GM12878 (cell line): ENCODE measurements at regions not wholly inside any gene's neighbourhood (a gene's known extent, or its start where the extent isn't known, plus 50 kb on each side); places are given as distances from the start of the nearest gene placed in this dataset.

Experiments
- ATAC-seq: fragments of 200-7000 bp; cut with Tn5 transposase; 3 replicates; pipeline ENCODE4 v1.9.1; 2020; ENCODE audit warnings: mild to moderate bottlenecking, moderate library complexity
- BruUV-seq: library from RNA; stranded (reverse); fragments of 400-500 nt; replicated peaks from 2 replicates; lab custom pipeline; 2021; lab: Mats Ljungman, UMichigan
- CTCF ChIA-PET: fragments of 300-600 bp; sonication (Branson Sonifier 250); formaldehyde crosslinking; extraction: SDS; loops from one replicate; lab custom pipeline; 2021; ENCODE audit warnings: inconsistent platforms; lab: Yijun Ruan, JAX
- POLR2A ChIA-PET: fragments of 350-600 bp; formaldehyde crosslinking; extraction: SDS; loops from one replicate; lab custom pipeline; 2021; ENCODE audit warnings: inconsistent platforms; lab: Charles Lee
- RAD21 ChIA-PET: fragments of 300-600 bp; sonication (Branson Sonifier 250); formaldehyde crosslinking; loops from one replicate; lab custom pipeline; 2023; ENCODE audit warnings: antibody characterized with exemption; ENCODE audit not compliant: unreplicated experiment; lab: Charles Lee
- SMC1A ChIA-PET: fragments of 300-600 bp; sonication (Branson Sonifier 250); formaldehyde crosslinking; loops from one replicate; lab custom pipeline; 2023; ENCODE audit not compliant: unreplicated experiment, uncharacterized antibody; lab: Charles Lee
- DNase-seq: peaks from one replicate; pipeline ENCODE4 v3.0.0-alpha.2; 2011; ENCODE audit warnings: low read depth, low spot score
- FAIRE-seq: peaks from 3 replicates; lab custom pipeline; 2011; peaks lifted over from hg19 to GRCh38; lab: Jason Lieb, UNC
- H2AFZ ChIP-seq: 2 replicates; pipeline ENCODE4 v1.6.0; 2011; ENCODE audit warnings: low read depth, low read length, control low read depth; ENCODE audit not compliant: control insufficient read depth
- H3K27ac ChIP-seq: 2 replicates; pipeline ENCODE4 v1.5.1; 2011; ENCODE audit warnings: control low read depth; ENCODE audit not compliant: control insufficient read depth, insufficient read depth
- H3K27me3 ChIP-seq, 2 experiments: replicated peaks in 1 of 2; 2 replicates each; pipeline versions ENCODE4 v1.6.0 to v1.6.1; 2011; ENCODE audit warnings: low read length in 1 of 2; ENCODE audit not compliant: control insufficient read depth in 2 of 2, insufficient read depth in 2 of 2
- H3K36me3 ChIP-seq, 2 experiments: 2 replicates each; pipeline ENCODE4 v1.5.1; 2011; ENCODE audit warnings: low read length in 1 of 2; ENCODE audit not compliant: control insufficient read depth in 2 of 2, insufficient read depth in 2 of 2
- H3K4me1 ChIP-seq: 2 replicates; pipeline ENCODE4 v1.6.1; 2011; ENCODE audit warnings: mild to moderate bottlenecking, low read length, moderate library complexity, mixed read lengths; ENCODE audit not compliant: control insufficient read depth, insufficient read depth
- H3K4me2 ChIP-seq: 2 replicates; pipeline ENCODE4 v1.6.0; 2011; ENCODE audit warnings: control low read depth; ENCODE audit not compliant: control insufficient read depth, insufficient read depth
- H3K4me3 ChIP-seq: fragments of 200-600 bp; sonication (generic); 2 replicates; pipeline ENCODE4 v1.5.1; 2016
- H3K79me2 ChIP-seq: 2 replicates; pipeline ENCODE4 v1.6.0; 2011; ENCODE audit warnings: low read length; ENCODE audit not compliant: control insufficient read depth, insufficient read depth
- H3K9ac ChIP-seq: 2 replicates; pipeline ENCODE4 v1.8.0; 2011; ENCODE audit warnings: low read length, control low read depth, mixed read lengths; ENCODE audit not compliant: control insufficient read depth, insufficient read depth
- H3K9me3 ChIP-seq: replicated peaks from 3 replicates; pipeline ENCODE4 v1.5.1; 2011; ENCODE audit warnings: mild to moderate bottlenecking, low read length; ENCODE audit not compliant: control insufficient read depth, insufficient read depth
- H4K20me1 ChIP-seq: 2 replicates; pipeline ENCODE4 v1.6.0; 2011; ENCODE audit not compliant: control insufficient read depth, insufficient read depth
- ETV6 ChIP-seq, 2 experiments: fragments of 450-650 bp in 1 of 2; IDR thresholded peaks in 1 of 2; conservative IDR thresholded peaks in 1 of 2; 2 replicates each; pipeline ENCODE4 v1.6.1; 2014; ENCODE audit warnings: antibody characterized with exemption in 1 of 2, borderline replicate concordance in 1 of 2, low read depth in 1 of 2, mild to moderate bottlenecking in 1 of 2, moderate library complexity in 1 of 2
- KAT2A ChIP-seq: conservative IDR thresholded peaks from 2 replicates; pipeline ENCODE4 v1.6.1; 2011; ENCODE audit warnings: low read depth, low read length; ENCODE audit not compliant: control insufficient read depth
- SRF ChIP-seq, 2 experiments: IDR thresholded peaks; 2 replicates each; pipeline ENCODE4 v1.6.1; 2011; ENCODE audit warnings: low read depth in 2 of 2, low read length in 2 of 2, mild to moderate bottlenecking in 1 of 2, moderate library complexity in 1 of 2
- WGBS: methylation state at CpG from one replicate; pipeline ENCODE4 v1.1.6; 2016; ENCODE audit warnings: low lambda C conversion rate; ENCODE audit not compliant: insufficient replicate concordance, insufficient coverage; ENCODE audit errors: missing lambda C conversion rate; 5-methylcytosine and 5-hydroxymethylcytosine counted together
- in situ Hi-C: fragments of 300-500 bp; cut with MboI; formaldehyde crosslinking; loops from 9 replicates; pipeline ENCODE4 v1.14.3; 2018; ENCODE audit warnings: mixed read lengths
- intact Hi-C: fragments of 100-400 bp; cut with micrococcal nuclease; formaldehyde crosslinking; loops from one replicate; pipeline ENCODE4 v1.14.2; 2022; ENCODE audit not compliant: unreplicated experiment
- TF ChIP-seq, protein P1 (sequence below): IDR thresholded peaks from 2 replicates; pipeline ENCODE4 v1.6.1; 2011; ENCODE audit warnings: borderline replicate concordance, low read depth, mild to moderate bottlenecking, moderate library complexity, mixed read lengths, low read length; ENCODE audit not compliant: insufficient read depth; ENCODE audit errors: extremely low read length
- TF ChIP-seq, protein P2 (sequence below): fragments of 450-650 bp; IDR thresholded peaks from 2 replicates; pipeline ENCODE4 v1.6.1; 2017; ENCODE audit warnings: mild to moderate bottlenecking

DNA sequence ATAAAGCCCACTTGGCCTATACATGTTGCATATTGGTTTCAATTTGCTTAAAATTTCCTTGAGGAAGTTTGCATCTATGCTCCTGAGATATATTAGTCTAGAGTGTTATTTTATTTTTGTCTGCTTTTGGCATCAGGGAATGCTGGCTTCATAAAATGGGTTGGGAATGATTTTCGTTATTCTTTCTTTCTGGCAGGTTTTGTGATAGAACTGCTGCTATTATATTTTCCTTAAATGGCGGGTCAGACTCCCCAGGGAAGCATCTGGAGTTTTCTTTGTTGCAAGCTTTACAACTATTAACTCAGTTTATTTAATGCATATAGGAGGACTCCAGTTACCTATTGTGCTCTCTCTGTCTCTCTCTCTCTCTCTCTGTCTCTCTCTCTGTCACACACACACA, 82.0 kb upstream of the WDR17 start:
- FAIRE-seq (no peak), DNase-seq (no peak), ATAC-seq (no peak)
- no peak overlapping the region for H3K4me3 ChIP-seq
- no peaks in the 10 kb centered on the region for H3K4me1 ChIP-seq
- no TSS peak for BruUV-seq
- RAD21 ChIA-PET, result no interaction called here
- H3K27ac ChIP-seq, result no peak overlapping the region
- CTCF ChIA-PET, result no interaction called here
- no peaks in the 10 kb centered on the region for H3K79me2 ChIP-seq
- H3K4me2 ChIP-seq, result no peak overlapping the region
- 0% methylated on average over 2 of the region's 2 CpGs for WGBS
- no peaks in the 10 kb centered on the region for H3K27me3 ChIP-seq
- TF ChIP-seq SRF (IDR thresholded peaks at IDR 0.05; ENCODE audit: low read depth in 2 of 2, low read length in 2 of 2) (no peak), ETV6 (conservative IDR thresholded peaks at IDR 0.05 in 1 of 2, IDR thresholded peaks at IDR 0.05 in 1 of 2; ENCODE audit: borderline replicate concordance in 1 of 2, low read depth in 1 of 2) (no peak)
- TF ChIP-seq, protein P1, sequence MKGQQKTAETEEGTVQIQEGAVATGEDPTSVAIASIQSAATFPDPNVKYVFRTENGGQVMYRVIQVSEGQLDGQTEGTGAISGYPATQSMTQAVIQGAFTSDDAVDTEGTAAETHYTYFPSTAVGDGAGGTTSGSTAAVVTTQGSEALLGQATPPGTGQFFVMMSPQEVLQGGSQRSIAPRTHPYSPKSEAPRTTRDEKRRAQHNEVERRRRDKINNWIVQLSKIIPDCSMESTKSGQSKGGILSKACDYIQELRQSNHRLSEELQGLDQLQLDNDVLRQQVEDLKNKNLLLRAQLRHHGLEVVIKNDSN, result no peak
- POLR2A ChIA-PET, result no interaction called here
- no peaks in the 10 kb centered on the region; the same call in 2 of the 3 replicates for H3K9me3 ChIP-seq
- no peaks in the 10 kb centered on the region for H3K36me3 ChIP-seq
- H4K20me1 ChIP-seq, result no peaks in the 10 kb centered on the region
- SMC1A ChIA-PET, result no interaction called here
- no peak overlapping the region for H3K9ac ChIP-seq
- in situ Hi-C loops, result no loop called here
- H2AFZ ChIP-seq, result no peak overlapping the region
- intact Hi-C loops, result no loop called here

- intact Hi-C loops, result no loop called here
- CTCF ChIA-PET, result no interaction called here
- no peaks in the 10 kb centered on the region for H3K4me1 ChIP-seq
- no TSS peak for BruUV-seq
- no peak overlapping the region for H3K4me2 ChIP-seq
- no peak overlapping the region for H3K4me3 ChIP-seq
- SMC1A ChIA-PET, result interaction anchor here (0.6 to 3.1 kb wide), 4 partner anchors 9 to 31 kb away, joined by 3 to 11 read pairs (median 3); no protein-coding TSS in a partner anchor
- POLR2A ChIA-PET, result interaction anchor here (0.5 kb wide), 1 partner anchor 8 kb away, joined by 9 read pairs; no protein-coding TSS in a partner anchor
- no peaks in the 10 kb centered on the region for H3K36me3 ChIP-seq
- RAD21 ChIA-PET, result no interaction called here
- no peaks in the 10 kb centered on the region; the same call in 2 of the 3 replicates for H3K9me3 ChIP-seq
- no peaks in the 10 kb centered on the region for H3K79me2 ChIP-seq
- H2AFZ ChIP-seq, result no peak overlapping the region
- H3K27ac ChIP-seq, result no peak overlapping the region
- no peak overlapping the region for H3K9ac ChIP-seq
- FAIRE-seq (peak; percentile 56), ATAC-seq (no peak), DNase-seq (no peak)
- 0% methylated on average over 1 of the region's 1 CpG for WGBS
- TF ChIP-seq, protein P2, sequence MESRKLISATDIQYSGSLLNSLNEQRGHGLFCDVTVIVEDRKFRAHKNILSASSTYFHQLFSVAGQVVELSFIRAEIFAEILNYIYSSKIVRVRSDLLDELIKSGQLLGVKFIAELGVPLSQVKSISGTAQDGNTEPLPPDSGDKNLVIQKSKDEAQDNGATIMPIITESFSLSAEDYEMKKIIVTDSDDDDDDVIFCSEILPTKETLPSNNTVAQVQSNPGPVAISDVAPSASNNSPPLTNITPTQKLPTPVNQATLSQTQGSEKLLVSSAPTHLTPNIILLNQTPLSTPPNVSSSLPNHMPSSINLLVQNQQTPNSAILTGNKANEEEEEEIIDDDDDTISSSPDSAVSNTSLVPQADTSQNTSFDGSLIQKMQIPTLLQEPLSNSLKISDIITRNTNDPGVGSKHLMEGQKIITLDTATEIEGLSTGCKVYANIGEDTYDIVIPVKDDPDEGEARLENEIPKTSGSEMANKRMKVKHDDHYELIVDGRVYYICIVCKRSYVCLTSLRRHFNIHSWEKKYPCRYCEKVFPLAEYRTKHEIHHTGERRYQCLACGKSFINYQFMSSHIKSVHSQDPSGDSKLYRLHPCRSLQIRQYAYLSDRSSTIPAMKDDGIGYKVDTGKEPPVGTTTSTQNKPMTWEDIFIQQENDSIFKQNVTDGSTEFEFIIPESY, result no peak
- TF ChIP-seq KAT2A, result no peak
- TF ChIP-seq, all 136 proteins: peak for 0
- in situ Hi-C loops, result no loop called here
- H4K20me1 ChIP-seq, result no peaks in the 10 kb centered on the region
- H3K27me3 ChIP-seq, result no peaks in the 10 kb centered on the region
Measured at GRCh38 chr4:175986668-175987067, 79.0 kb upstream of the WDR17 start.
